Lower leg skin (tissue), 3 donors: ENCODE measurements at regions not wholly inside any gene's neighbourhood (a gene's known extent, or its start where the extent isn't known, plus 50 kb on each side); places are given as distances from the start of the nearest gene placed in this dataset.

Experiments used
- POLR2A ChIP-seq, 2 donors: fragments of 450-650 bp; IDR thresholded peaks; one replicate each; pipeline ENCODE4 v1.6.1; 2016 to 2017; ENCODE audit warnings: antibody characterized with exemption in 2 of 2, mild to moderate bottlenecking in 1 of 2, moderate library complexity in 1 of 2
- TF ChIP-seq, protein P1 (sequence below), 3 donors: fragments of 450-650 bp; IDR thresholded peaks; one replicate each; pipeline ENCODE4 v1.5.1; 2016; ENCODE audit warnings: antibody characterized with exemption in 3 of 3, mild to moderate bottlenecking in 3 of 3, moderate library complexity in 2 of 3

DNA sequence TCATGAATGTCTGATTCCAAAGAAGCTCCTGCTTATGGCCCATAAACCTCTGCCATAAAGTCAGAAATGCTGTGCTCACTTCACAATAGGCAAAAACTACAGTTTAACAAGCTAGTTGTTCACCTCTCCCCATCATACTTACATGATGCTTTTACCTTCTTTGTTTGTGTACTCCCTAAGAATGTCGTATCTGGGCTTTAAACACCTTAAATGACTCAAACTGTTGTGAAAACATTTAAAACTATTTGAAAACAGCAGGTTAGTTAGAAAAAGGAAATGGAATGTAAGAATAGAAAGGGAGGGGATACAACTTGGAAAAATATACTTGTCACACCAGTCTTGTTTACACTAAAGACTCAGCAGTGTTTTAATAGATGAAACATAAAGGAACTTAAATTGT lies 128.2 kb upstream of the AGR3 start:
- TF ChIP-seq POLR2A (IDR thresholded peaks at IDR 0.05) = no peak
- TF ChIP-seq, protein P1, sequence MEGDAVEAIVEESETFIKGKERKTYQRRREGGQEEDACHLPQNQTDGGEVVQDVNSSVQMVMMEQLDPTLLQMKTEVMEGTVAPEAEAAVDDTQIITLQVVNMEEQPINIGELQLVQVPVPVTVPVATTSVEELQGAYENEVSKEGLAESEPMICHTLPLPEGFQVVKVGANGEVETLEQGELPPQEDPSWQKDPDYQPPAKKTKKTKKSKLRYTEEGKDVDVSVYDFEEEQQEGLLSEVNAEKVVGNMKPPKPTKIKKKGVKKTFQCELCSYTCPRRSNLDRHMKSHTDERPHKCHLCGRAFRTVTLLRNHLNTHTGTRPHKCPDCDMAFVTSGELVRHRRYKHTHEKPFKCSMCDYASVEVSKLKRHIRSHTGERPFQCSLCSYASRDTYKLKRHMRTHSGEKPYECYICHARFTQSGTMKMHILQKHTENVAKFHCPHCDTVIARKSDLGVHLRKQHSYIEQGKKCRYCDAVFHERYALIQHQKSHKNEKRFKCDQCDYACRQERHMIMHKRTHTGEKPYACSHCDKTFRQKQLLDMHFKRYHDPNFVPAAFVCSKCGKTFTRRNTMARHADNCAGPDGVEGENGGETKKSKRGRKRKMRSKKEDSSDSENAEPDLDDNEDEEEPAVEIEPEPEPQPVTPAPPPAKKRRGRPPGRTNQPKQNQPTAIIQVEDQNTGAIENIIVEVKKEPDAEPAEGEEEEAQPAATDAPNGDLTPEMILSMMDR (IDR thresholded peaks at IDR 0.05) = no peak
